NCI-H524 treated with DMSO at 0.1 percent for 48 hours (cell line): ENCODE measurements at regions not wholly inside any gene's neighbourhood (a gene's known extent, or its start where the extent isn't known, plus 50 kb on each side); places are given as distances from the start of the nearest gene placed in this dataset.
"Not testable (repeated sequence)": the region's sequence is repeated elsewhere in the genome, so short reads cannot be mapped to it uniquely, and the experiment has no call there.

Experiments used
- DNase-seq: peaks from one replicate; lab custom pipeline; 2025; lab: John Stamatoyannopoulos, UW

DNA sequence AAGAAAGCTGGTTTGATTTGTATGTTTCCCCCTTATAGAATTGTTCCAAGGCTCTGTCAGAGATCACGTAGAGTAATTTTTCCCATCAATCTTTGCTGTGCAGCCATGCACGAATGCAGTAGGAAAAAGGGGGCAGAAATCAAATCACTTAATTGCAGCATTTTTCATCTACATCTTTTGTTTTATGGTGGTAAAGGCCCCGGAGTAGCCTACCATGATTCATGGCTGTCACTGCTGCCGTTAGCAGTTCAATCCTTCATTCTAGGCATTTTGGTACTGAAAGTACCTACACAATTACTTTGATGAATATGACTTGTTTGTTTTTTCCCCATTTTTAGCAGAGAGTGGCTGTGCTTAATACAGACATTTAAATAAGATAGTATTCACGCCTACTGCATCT is 631.9 kb upstream of the MMS22L start:
- no peak for DNase-seq

- DNase-seq: no peak
Observed at GRCh38 chr6:97915537-97915936, 632.5 kb upstream of the MMS22L start.

DNA sequence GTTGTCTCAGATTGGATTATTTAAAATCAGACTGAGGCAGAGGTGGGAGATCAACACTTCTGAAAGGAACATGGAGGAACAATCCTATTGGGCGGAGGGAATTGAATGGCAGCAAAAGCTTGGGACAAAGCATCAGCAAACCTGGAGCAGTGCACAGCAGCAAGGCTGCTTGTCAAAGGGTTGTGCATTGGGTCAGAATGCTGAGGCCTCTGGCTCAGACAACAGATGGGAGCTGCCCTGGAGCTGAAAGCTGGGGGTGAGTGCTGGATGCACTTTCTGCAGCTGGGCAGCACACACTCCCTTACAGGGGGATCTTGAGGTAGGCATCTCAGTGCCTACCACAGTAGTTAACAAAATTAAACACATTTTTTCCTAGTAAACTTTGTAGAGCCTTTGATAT is 634.4 kb upstream of the MMS22L start:
- no peak for DNase-seq

DNA sequence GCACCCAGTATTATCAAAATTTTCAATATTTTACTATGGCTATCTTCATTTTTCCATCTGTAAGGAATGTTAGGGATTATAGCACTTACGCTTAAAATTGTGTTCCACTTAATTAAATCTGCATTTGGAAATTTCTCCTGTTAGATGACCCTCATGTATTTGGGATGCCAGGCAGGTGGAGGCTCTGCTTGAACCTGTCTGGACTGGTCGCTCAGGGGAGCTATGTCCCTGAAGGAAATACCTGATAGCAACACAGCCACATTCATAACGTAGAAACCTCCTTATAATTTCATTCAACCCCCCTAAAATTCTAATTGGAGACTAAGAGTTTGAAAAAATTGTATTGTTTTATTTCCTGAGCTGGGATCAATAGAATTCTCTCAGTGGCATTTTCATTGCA is 636.0 kb upstream of the MMS22L start:
- DNase-seq: no peak

DNA sequence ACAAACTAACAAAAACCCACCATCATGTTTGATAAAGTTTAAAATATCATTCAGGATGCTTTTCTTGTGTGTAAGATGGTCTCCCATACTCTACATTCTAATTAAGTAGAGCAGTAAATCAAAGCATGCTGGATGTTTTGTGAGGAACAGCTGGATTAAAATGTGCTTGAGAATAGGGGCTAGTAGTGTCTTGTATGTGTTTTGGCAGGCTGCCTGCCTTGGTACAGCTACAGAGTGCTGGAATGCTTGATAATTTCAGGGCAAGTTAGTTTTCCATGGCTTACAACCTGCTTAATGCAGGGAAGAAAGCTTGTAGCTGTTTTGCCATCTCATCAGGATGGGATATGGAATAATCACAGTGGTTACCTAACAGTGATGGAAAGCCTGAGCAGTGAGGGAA is 636.6 kb upstream of the MMS22L start:
- no peak for DNase-seq

DNA sequence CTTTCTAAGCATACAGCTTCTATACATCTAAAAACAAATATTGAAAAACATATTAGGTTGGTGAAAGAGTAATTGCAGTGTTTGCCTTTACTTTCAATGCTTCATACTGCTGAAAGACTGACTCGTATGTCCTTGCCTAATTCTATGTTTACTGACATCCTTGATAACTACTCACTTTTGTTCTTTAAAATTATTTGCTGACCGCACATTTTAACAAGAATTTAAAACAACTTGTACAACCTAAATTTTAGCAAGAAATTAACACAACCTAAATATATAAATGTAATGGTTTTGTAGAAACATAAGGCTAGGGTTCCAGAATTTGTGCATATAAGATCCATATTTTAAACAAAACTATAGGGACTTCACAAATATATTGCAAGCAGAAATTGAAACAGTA is 640.2 kb upstream of the MMS22L start:
- no peak for DNase-seq

DNA sequence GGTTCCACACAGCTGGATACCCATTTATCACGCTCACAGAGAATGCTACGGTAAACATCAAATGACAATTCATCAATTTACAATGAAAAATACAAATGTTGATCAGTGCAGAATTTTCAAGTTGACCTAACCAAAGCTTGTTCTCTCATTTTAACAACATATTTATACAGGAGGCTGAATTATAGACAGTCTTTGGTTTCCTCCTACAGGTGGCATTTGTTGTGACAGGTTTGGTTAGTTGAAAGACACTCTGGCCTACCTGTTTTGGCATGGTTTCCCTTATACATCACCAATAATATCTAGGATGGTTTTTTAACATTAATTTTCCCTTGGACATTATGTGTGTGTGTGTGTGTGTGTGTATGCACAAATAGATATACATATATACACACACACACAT is 642.5 kb upstream of the MMS22L start:
- no peak for DNase-seq

GRCh38 chr6:97939440-97940168 is 656.6 kb upstream of the MMS22L start:
- DNase-seq: no peak

GRCh38 chr6:97947841-97948240 is 664.8 kb upstream of the MMS22L start:
- no peak for DNase-seq

GRCh38 chr6:97958134-97958533 is 675.1 kb upstream of the MMS22L start:
- no peak for DNase-seq

- DNase-seq: no peak
Observed at GRCh38 chr6:97963193-97963592, 680.2 kb upstream of the MMS22L start.

- no peak for DNase-seq
Observed at GRCh38 chr6:97969065-97969464, 686.0 kb upstream of the MMS22L start.

DNA sequence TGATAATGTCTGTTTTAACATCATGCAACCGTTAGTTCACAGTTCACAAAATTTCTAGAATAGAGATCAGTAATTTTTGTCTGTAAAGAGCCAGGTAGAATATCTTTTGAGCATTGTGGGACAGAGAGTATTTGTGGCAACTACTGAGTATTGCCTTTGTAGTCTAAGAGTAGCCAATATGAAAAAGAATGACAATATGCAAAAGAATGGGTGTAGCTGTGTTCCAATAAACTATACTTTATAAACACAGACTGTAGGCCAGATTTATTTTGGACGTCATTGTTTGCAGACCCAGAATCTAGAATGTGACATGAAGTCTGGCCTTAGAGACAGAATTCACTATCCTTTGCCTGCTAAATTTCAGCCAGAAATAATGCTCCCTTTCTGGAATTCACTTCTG is 694.1 kb upstream of the MMS22L start:
- DNase-seq: no peak

- DNase-seq: no peak
Observed at GRCh38 chr6:97978855-97979271, 695.8 kb upstream of the MMS22L start.

- DNase-seq: not testable (repeated sequence)
Observed at GRCh38 chr6:97979285-97979684, 696.3 kb upstream of the MMS22L start.

DNA sequence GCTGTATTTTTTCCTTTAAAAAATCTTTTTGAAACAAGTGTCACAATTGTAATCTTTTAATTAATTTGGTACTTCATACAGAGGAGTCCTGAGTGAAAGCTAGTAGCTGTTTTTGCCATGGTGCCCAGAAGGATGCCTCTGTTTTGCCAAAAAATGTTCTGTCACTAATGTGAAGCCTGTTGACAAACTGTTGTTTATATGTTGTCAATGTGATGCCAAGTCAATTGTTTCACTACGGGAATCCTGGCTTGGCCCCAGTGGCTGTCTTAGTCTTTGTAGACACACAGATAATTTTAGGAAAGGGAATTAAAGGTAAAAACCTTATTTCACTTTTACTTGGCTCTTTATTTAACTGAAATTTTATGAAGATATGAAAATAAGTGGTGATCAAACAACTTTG is 706.4 kb upstream of the MMS22L start:
- no peak for DNase-seq

DNA sequence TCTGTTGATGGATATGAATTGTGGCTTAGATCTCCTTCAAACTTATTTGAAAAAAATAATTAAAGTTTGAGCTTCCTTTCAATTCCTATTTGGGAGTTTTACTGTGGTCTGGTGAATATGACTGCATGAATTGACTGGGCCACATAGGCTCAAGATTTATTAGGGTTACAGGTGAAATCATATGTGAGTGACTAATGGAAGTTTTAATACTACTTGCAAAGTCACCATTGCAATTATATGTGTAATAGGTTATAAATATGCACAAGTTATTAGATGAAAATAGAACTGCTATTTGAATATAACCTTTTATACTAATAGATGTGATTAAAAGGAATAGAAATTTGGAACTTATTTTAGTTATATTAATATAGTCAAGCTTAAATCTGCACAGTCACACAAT is 712.1 kb upstream of the MMS22L start:
- no peak for DNase-seq

DNA sequence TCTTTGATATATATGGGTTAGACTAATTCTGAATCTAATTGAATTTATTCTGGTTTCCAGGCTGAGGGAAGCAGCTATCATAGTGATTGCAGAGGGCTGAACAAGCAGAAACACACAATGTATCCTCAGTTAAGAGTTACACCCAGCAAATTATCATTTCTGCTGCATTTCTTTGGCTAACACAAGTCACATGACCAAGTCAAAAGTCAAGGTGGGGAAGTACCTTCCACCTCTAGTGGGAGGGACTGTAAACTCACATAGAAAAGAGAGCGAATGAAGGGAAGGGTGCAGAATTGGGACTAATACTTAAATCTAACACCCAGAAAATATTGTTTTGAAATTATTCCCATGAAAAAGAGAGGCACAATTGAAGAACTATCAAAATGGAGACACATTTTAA is 719.7 kb upstream of the MMS22L start:
- DNase-seq: no peak

GRCh38 chr6:98014442-98015201 is 731.6 kb upstream of the MMS22L start:
- DNase-seq: no peak

GRCh38 chr6:98016565-98016964 is 733.5 kb upstream of the MMS22L start:
- no peak for DNase-seq

DNA sequence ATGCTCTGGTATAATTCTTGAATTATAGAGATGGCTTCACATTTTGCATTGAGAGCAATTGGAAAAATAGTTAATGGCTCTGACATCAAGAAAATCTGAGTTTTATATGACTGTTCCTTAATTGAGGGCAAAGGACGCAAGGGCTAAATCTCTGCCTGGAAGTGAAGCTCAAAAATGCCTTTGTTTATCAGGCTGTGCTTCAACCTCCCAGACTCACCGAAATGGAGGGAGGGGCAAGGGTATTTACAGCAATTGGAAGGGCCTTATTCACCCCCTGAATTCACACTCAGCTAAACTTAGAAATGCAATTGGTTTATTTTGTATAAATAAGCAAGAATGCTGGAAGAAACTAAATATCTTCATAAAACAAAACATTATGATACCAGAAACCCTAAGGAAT is 737.2 kb upstream of the MMS22L start:
- DNase-seq: no peak

DNA sequence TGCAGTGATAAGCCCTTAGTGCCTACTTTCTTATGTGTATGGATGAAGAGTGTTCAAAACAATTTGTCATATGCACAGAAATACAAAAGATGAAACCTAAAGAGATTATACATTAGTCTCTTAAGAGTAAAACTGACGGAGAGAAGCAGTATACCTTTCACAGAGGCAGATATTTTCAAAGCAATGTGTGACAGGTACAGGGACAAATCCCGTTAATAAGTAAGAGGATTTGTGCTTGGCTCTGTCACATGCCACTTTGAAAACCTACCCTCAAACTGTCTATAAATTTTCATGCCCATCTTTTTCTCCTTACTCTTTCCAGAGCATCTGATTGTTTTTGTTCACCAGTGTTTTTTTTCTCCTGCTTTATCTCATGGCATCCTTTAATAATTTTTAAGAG is 741.3 kb upstream of the MMS22L start:
- DNase-seq: no peak

GRCh38 chr6:98027898-98028297 is 744.9 kb upstream of the MMS22L start:
- DNase-seq: no peak

DNA sequence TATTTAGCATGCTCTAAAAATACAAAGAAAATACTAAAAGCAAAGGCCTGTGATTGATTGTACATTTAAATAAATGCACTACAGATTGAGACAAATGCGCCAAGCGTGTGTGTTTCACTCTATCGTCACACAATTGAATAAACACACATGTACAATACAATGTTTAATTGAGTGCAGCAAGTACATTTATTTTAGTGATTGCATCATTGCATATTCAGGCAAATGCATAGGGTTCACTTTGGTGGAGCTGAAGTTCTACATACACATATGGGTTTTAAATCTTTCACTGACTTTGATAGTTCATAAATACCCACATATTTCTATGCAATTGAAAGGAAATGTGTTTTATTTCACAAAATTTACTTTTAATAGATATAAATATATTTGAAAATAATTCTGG is 750.6 kb upstream of the MMS22L start:
- no peak for DNase-seq
